NCI-H510A treated with DMSO at 0.1 percent for 48 hours (cell line): ENCODE measurements at regions not wholly inside any gene's neighbourhood (a gene's known extent, or its start where the extent isn't known, plus 50 kb on each side); places are given as distances from the start of the nearest gene placed in this dataset.

ENCODE experiments used
- DNase-seq: peaks from one replicate; lab custom pipeline; 2025; lab: John Stamatoyannopoulos, UW

DNA sequence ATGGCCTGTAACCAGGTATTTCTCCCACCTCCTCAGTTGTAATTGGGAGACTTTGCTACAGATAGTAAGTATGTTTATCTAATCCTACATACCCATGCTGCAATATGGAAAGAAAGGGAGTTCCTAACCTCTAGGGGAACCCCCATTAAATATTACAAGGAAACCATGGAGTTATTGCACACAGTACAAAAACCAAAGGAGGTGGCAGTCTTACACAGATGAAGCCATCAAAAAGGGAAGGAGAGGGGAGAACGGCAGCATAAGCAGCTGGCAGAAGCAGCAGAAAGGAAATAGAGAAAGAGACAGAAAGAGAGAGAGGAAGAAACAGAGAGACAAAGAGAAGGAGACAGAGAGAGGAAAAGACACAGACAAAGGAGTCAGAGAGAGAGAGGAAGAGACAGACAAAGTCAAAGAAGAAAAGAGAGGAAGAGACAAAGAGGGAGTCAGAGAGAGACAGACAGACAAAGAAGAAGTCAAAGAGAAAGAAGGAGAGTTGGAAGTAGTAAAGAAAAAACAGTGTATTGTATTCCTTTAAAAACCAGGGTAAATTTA is 142.9 kb downstream of the FASLG start:
- DNase-seq = no peak

DNA sequence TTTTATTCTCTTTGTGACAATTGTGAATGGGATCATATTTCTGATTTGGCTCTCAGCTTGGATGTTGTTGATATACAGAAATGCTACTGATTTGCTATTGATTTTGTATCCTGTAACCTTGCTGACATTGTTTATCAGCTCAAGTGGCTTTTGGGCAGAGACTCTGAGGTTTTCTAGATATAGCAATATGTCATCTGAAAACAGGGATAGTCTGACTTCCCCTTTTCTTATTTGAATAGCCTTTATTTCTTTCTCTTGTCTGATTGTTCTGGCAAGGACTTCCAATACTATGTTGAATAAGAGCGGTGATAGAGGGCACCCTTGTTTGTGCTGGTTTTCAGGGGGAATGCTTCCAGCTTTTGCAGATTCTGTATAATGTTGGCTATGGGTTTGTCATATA is 150.8 kb downstream of the FASLG start:
- no peak for DNase-seq

DNA sequence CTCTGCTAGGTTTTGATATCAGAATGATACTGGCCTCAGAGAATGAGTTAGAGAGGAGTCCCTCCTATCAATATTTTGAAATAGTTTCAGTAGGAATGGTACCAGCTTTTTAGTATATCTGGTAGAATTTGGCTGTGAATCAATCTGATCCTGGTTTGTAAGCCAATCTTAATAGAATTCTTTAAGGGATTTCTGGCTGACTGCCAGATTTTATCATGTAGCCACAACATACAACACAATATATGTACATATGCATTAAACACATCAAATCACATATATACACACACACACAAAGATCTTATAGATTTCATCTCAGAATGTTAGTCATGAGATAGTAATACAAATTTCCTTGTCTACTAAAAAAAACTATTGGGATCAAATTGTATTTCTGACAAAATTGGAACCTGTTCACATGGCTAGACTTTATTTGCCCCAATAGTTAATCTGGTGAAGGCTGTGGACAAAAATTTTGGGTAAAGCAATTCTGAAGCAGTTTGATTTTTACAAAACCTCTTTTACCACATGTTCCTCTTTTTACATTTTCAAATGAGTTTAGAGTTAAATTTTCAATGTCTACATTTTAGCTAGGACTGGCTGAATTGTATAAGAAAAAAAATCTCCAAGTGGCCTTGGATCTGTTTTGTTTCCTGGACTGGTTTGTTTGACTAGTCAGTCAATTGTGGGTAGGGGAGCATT is 151.7 kb downstream of the FASLG start:
- DNase-seq = no peak

DNA sequence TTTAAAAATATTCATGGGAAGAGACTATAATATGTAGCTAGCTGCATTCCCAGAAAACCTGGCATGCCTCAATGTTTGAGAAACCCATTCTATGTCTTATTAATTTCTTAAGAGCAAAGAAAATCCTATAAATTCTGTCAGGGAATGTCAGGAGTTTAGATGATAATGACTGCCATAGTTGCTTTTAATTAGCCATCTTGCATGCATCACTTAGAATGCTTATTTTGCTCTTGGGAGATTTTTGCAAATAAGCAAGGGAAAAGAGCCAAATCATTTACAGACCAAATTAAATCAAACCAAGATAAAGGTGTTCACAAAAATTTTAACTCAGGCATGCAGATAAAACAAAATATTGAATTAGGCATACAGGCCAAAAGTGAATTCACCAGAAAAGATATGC is 152.8 kb downstream of the FASLG start:
- DNase-seq = no peak

DNA sequence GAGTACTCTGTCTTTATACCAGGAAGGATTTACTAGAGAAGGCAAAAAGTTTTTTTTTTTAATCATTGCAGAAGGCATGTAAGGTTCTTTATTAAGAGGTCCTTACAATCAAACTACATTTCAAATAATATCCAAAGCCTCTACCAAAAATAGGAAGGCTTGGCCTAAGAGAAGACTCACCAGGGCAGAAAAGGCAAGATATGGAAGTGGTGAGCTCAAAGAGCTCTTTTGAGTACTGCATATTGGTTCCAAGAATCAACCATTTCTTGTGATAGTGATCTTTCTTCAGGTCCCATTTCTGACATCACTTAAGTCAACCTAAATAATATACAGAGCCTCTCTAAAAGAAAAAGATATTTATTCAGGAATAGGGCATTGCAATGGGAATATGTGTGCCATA is 153.2 kb downstream of the FASLG start:
- no peak for DNase-seq

DNA sequence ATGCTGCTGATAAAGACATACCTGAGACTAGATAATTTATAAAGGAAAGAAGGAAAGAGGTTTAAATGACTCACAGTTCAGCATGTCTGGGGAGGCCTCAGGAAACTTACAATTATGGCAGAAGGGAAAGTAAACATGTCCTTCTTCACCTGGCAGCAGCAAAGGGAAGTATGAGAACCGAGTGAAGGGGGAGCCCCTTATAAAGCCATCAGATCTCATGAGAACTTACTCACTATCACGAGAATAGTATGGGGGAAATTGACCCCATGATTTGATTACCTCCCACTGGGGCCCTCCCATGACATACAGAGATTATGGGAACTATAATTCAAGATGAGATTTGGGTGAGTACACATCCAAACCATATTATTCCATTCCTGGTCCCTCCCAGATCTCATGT is 154.4 kb downstream of the FASLG start:
- DNase-seq = no peak

DNA sequence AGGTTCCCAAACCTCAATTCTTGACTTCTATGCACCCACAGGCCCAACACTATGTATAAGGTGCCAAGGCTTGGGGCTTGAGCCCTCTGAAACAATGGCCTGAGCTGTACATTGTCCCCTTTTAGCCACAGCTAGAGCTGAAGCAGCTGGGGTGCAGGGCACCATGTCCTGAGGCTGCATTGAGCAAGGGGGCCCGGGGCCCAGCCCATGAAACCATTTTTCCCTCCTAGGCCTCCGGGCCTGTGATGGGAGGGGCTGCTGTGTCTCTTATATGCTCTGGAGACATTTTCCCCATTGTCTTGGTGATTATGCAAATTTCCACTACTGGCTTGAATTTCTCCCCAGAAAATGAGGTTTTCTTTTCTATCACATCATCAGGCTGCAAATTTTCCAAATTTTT is 155.5 kb downstream of the FASLG start:
- DNase-seq = no peak

DNA sequence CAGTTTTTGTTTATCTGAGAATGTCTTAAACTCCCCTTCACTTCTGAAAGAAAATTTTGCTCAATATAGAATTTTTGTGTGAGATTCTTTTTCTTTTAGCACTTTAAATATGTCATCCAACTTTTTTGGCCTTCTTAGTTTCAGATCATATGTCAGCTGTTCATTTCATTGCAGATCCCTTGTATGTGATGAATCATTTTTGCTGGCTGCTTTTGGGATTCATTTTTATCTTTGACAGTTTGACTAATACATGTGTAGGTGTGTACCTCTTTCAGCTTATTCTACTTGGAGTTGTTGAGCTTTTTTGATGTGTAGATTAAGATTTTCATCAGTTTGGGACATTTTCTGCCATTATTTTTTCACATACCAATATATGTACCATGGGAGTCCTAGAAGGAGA is 156.8 kb downstream of the FASLG start:
- no peak for DNase-seq

DNA sequence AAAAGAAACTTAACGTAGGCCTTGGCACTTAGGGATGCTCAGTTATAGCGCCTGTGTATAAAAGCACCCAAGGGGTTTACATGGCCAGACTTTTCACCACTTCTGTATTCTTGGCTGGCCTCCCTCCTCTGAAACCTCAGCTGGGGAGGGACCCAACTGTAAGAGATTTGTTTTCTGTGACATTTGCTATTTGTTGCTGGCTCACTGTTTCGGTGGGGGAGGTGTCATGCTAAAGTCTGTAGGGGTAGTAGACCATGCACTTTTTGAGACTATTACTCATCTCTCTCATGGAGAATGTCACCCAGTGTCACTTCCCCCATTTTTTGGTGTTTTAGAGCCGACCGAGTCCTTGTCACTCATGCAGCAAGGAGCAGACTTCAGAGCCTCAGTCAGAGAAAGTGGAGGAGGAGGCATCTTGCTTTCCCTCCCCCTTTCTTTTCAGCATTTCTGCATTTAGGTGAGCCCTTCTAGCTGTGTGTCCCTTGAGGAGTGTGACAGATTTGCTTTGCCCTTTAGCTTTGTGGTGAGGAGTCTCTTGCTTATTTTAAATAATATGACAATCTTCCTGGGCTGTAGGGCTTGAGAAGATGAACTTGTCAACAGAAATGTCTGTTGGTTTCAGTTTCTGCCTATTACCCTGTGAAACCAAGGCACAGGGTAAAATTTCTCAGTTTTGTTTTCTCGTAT is 160.1 kb downstream of the FASLG start:
- no peak for DNase-seq

DNA sequence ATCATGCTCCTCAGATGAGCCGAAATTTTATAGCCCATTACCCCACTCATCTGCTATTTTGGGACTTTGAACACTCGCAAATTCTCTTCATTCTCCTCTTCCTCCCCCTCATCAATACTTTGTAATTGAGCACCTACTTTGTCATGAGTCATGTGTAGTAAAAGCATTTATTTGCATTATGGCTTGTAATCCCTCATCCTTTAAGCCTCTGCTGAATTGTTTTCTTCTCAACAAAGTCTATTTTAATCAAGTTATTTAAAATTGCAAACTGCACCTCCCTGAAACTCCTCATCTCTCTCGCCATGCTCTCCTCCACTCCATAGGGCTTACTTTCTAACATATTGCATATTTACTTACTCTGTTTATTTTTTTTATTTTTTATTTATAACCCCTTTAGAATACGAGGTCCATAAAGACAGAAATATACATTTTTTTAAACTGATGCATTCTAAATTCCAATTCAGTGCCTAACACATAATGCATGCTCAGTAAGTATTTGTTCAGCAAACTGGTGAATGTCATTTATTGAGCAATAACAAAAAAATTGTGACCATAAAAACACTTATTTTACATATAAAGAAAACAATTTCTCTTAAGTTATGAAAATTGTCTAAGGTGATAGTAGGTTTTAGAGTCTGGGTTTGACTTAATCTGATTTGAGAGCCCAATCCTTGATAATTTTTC is 161.7 kb downstream of the FASLG start:
- no peak for DNase-seq

DNA sequence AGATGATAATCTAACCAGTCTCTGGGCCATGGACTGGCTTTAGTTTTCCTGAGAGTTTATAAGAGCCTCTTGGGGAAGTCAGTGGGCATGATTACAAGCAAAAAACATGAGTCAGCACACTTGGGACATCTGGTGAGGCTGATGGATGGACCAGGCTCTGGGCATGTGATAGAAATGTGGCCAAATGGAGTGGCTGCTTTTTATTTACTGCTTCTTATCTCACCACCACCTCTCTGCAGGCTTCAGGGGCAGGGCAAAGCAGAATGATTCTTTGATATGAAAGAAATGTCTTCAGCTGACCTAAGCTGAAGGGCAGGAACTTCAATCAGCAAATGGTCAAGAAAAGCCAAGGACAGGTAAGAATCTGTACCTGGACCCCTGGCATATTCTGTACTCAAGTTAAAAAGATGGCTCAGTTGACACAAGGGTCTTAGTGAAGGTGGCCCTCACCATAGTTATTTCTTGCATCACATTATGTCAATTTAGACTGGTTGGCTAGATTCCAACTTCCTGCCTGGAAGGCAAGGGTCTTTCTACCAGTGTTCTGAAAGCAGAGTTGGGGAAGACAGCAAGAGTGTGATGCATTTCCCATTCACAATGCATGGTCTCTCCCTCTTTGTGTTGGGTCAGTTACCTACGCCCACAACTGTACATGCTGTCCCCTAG is 162.8 kb downstream of the FASLG start:
- DNase-seq = peak; percentile 65

DNA sequence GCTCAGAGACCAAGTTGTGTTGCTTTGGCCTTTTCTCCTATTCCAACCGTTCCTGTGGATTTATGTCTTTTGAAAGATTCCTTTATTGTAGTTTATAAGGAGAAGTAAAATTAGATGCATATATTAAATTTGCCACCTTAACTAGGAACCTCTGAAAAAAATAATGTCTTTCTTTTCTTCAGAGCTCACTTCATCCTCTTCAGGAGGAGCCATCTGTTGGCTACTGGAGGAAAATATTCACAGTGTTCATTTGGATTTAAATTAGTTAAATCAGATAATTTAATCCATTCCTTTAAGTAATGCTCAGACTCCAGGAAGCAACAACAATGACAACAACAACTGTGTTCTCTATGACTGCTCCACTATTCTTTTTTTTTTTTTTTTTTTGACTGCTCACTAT is 164.0 kb downstream of the FASLG start:
- no peak for DNase-seq

DNA sequence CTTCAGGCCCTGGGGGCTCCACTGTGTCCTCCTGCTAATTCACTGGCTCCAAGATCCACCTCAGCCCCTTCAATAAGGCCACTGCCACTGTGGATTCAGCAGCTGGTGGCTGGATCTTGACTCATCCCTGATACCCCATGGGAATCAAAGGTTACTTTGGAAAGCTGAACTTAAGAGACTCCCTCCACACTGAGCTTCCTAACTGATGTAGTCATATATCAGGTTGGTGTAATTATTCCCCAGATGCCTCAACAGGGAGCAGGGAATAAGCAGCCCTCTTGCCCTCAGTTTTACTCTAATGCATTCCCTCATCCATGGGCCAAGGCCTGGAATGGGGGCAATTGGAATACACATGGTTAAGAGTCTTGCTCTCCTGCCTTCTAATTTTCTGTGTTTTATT is 164.6 kb downstream of the FASLG start:
- DNase-seq = no peak

DNA sequence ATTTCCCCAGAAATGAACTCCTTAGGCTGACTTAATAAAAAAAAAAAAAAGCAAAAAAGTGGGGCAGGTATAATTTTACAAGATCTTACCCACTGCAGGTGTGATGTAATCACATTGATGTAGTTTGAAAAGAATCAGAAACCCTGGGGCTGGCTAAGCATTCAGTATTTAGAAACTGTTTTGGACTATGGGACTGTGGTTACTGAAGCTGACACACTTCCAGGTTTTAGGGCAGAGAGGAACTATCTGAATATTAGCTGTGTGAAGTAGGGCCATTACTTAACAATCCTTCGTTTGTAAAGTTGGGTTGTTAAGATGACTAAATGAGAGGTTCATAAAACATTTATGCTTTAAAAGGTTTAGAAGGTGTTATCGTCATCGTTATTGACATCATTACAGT is 165.3 kb downstream of the FASLG start:
- DNase-seq = no peak

DNA sequence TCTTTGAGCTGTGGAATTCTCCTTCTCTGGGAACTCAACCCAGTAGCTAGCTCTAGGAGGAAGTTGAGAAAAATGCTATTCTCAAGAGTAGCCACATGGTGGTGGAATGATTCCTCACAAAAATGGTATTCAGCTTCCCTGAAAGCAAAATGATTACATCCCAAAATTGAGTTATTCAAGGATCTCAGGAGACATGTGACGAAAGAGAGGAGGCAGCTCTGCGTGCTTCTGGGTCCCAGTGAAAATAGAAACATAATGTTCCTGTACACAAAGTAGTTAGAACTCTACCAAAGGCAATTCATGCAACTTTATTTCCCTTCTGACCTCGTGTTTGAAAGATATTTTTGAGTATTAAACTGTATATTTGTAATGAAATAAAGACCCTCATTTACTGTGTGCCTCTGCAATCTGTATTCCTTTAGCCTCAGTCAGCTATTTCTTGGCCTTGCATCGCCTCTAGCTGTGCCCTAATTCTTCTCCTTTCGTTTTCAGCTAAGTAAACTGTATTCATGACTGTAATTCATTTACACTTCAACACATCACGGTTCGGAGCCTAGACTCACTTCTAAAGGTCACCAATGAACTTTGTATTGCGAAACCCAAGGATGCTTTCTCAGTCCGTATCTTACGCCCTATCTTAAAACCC is 167.3 kb downstream of the FASLG start:
- DNase-seq = peak; percentile 15

DNA sequence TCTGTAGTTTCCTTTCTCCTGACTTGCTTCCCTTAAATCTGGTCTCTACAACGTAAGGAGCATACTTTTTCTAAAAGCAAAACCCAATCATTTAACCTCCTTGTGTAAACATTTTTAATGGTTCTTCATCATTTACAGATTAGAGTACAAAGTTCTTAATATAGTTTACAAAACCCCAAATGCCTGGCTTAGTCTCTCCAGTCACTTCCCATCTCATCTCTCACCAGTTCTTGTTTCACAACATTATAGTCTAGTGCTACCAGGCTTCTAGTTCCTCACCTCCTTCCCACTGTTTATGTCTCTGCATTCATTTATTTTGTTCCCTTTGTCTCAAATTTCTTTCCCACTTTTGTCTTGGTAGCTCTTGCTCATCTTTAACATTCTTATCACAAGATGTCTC is 168.4 kb downstream of the FASLG start:
- no peak for DNase-seq

DNA sequence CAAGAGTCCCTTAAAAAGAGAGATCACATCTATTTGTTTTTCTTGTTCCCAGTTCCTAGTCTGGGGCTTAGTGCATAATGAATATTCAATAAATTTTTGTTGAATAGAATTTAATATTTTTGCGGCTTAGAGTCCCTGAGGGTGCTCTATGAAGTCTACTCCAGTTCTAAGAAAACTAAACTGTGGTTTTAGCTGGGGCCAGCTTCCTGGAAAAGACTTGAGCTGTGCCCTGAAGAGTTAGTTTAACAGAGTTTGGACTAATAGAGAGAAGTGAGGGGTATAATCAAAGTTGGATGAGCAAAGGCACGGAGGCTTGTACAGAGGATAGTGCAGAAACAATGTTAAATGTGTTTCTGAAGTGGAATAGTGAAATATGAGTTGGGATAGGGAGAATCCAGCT is 168.9 kb downstream of the FASLG start:
- no peak for DNase-seq

DNA sequence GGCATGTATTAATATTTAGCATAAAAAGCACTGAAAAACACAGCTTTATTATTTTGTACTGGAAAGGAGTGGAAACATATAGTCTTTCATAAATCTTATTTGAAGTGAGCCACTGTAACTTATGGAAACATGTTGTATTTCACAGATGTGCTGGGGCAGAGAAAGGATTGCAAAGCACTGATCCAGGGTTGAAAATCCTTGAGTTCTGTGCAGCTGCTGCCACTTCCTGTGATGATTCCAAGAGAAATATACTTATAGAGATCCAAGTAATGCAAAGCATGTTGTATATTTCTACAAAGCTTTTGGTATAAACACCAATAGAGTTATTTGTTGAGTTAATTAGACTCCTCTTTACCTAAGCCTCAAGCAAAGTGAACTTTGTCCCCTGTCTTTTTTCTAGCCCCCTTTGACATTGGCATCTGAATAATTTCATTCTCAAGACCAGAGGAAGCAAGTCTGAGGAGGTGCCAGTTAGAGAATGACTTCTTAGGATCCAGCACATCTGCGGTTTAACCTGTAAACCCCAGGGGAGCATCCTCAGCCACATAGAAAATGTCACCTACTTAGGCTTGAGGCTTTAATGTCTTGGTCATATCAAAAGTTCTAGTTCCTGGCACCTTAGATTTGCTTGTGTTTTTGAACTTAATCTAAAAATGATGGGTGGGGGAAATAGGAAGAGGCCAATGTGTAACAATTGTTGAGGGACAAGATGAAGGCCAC is 173.3 kb downstream of the FASLG start:
- DNase-seq = no peak

DNA sequence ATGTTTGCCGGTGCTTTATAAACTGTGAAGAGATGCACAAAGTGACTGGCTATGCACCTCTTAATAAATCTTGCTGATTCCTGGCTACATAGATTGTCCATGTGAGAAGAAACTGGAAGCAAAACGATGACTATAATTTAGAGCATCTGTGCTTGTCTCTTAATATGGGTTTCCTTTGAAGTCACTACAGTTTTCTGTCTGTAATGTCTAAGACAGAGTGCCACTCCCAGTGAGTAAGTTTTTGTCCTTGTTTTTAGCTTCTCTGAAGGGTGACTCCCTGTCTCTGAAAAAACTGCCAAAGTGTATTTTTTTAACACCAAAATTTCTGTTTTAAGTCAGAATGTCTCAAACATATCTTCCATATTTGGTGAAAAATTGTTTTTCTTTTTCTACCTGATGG is 175.1 kb downstream of the FASLG start:
- no peak for DNase-seq

DNA sequence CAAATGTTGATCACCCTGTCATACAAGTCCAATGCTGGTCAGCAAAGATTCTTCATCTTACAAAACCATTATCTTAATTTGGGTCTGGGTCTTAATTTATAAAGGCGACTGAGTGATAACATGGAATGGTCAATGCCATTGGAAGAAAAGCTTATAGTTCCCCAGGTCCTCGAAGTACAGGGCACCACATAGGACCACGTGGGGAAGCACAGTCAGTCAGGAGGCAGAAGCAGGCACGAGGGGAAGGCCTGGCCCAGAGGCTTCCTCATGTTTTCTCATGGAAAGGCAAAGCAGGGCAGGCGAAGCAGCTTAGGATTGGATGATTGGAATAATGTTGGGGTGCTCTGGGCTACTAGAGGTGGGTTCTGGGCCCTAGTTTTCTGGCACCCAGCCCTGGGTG is 175.7 kb downstream of the FASLG start:
- no peak for DNase-seq

DNA sequence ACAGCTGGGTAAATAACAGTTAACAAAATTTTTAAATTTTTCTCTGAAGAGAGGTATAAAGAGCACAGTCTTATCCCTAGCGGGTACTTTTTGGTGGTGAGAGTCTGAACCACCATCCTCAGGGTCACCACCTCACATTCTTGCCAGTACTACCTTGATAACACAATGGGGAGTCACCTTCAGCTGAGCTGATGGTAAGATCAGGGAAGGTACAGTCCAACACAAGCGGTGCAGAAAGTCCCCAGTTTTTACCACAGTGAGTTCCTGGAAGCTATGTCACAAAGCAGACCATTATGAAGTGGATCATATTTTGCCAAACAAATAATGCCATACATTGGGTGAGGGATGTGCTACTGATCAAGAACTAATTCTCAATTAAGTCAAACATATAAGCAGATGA is 176.9 kb downstream of the FASLG start:
- DNase-seq = no peak
